Skeletal muscle satellite cell (primary cell): ENCODE measurements at regions not wholly inside any gene's neighbourhood (a gene's known extent, or its start where the extent isn't known, plus 50 kb on each side); places are given as distances from the start of the nearest gene placed in this dataset.

ENCODE experiments used
- H3K27me3 ChIP-seq: 2 replicates; pipeline ENCODE4 v1.7.0; 2013; ENCODE audit warnings: low read length; ENCODE audit not compliant: control insufficient read depth, insufficient read depth
- H3K36me3 ChIP-seq: 2 replicates; pipeline ENCODE4 v1.7.0; 2013; ENCODE audit warnings: mild to moderate bottlenecking, control low read depth, low read length; ENCODE audit not compliant: insufficient read depth
- H3K4me1 ChIP-seq: 2 replicates; pipeline ENCODE4 v1.7.0; 2013; ENCODE audit warnings: low read length; ENCODE audit not compliant: control insufficient read depth, insufficient read depth
- H3K4me2 ChIP-seq: 2 replicates; pipeline ENCODE4 v1.7.0; 2013; ENCODE audit warnings: mild to moderate bottlenecking, low read length
- H3K4me3 ChIP-seq: 2 replicates; pipeline ENCODE4 v1.7.0; 2013; ENCODE audit warnings: low read length
- H3K9ac ChIP-seq: 2 replicates; pipeline ENCODE4 v1.7.0; 2013; ENCODE audit warnings: mild to moderate bottlenecking, low read depth, low read length, moderate library complexity
- H3K9me3 ChIP-seq: replicated peaks from 2 replicates; pipeline ENCODE4 v1.7.0; 2013; ENCODE audit warnings: mild to moderate bottlenecking, control low read depth, low read length

DNA sequence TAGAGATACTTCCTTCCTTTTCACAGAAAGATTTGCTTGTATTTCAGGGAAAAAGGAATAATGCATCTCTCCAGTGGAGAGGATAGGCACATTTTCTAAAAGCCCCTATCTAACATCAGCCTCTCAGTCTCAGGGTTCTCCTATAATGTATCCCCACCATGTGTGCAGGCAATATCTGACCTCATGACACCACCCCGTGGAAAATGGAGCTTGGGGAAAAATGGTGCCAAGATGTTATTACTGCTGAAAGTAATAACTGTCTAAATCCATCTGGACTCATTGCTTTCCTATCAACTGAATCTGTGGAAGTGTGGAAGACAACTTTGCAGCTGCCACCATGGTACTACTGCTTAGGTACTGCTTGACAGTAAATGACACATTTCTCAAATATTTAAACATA, 574.3 kb downstream of the LRRC70 start:
- no peak overlapping the region for H3K4me3 ChIP-seq
- no peaks in the 10 kb centered on the region for H3K27me3 ChIP-seq
- no peak overlapping the region for H3K4me2 ChIP-seq
- no peaks in the 10 kb centered on the region for H3K36me3 ChIP-seq
- H3K4me1 ChIP-seq: no peaks in the 10 kb centered on the region
- H3K9me3 ChIP-seq: no peaks in the 10 kb centered on the region
- H3K9ac ChIP-seq: no peak overlapping the region

- Histone ChIP-seq H3K4me2 (no peak overlapping the region), H3K36me3 (no peaks in the 10 kb centered on the region), H3K4me3 (no peak overlapping the region), H3K27me3 (no peaks in the 10 kb centered on the region), H3K9ac (no peak overlapping the region), H3K4me1 (no peaks in the 10 kb centered on the region), H3K9me3 (no peaks in the 10 kb centered on the region)
Measured at GRCh38 chr5:63145167-63145566, 566.5 kb downstream of the LRRC70 start.

- no peaks in the 10 kb centered on the region for H3K4me1 ChIP-seq
- no peak overlapping the region for H3K4me3 ChIP-seq
- no peak overlapping the region for H3K4me2 ChIP-seq
- no peak overlapping the region for H3K9ac ChIP-seq
- H3K27me3 ChIP-seq: no peaks in the 10 kb centered on the region
- no peaks in the 10 kb centered on the region for H3K36me3 ChIP-seq
- H3K9me3 ChIP-seq: no peaks in the 10 kb centered on the region
Measured at GRCh38 chr5:63141591-63141990, 563.0 kb downstream of the LRRC70 start.

GRCh38 chr5:63135291-63135690, 556.7 kb downstream of the LRRC70 start:
- Histone ChIP-seq H3K4me3 (no peak overlapping the region), H3K9ac (no peak overlapping the region), H3K9me3 (no peaks in the 10 kb centered on the region), H3K27me3 (no peaks in the 10 kb centered on the region), H3K4me1 (peaks cover 5% of the 10 kb centered on the region), H3K4me2 (no peak overlapping the region), H3K36me3 (no peaks in the 10 kb centered on the region)

DNA sequence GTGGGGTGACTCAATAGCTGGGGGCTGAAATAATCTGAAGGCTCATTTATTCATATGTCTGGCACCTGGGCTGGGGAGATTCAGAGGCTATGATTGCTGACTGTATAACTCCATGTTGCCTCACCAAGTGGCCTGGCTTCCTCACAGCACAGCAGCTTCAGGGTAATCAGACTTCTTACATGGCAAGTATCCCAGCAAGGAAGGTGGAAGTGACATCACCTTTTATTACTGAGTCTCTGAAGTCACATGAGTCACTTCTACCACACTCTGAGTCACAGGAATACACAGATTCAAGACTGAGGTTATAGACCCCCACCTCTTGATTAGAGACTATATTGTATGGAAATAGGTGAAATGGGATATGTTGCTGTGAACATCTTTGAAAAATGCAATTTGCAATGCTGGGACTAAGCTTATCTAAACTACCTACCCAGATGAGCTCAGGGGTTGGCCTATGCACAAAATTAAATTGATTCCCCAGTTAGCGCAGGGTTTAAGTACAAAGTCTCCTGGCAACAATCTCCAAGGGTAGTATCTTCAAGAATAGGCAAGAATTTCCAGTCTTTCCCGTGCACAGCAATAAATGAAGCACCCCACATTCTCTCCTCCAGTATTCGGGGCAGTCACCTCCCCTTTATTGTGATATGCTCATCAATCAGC, 553.1 kb downstream of the LRRC70 start:
- H3K4me3 ChIP-seq: no peak overlapping the region

DNA sequence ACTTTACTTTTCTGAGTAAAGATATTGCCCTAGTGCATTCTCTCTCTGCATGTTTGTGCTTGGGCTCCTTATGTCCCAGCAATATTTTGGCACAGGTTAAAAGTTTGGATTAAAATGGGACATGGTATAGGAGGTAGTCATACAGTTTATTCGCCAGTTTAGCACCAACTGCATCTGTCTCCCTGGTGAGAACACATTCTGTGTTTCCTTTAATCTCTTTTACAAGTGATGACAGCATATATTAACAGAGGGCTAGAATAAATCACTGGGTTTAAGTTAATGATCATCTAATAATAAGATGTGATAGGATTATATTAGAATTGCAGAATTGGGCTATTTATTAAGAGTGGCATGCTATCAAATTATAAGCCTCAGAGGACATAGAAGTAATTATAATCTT, 550.1 kb downstream of the LRRC70 start:
- Histone ChIP-seq H3K9ac (no peak overlapping the region), H3K36me3 (no peaks in the 10 kb centered on the region), H3K4me2 (no peak overlapping the region), H3K9me3 (no peaks in the 10 kb centered on the region), H3K4me1 (peaks cover 17% of the 10 kb centered on the region), H3K27me3 (no peaks in the 10 kb centered on the region), H3K4me3 (no peak overlapping the region)

More for the DNA sequence above, 553.1 kb downstream of the LRRC70 start:
- Histone ChIP-seq H3K36me3 (no peaks in the 10 kb centered on the region), H3K9ac (no peak overlapping the region), H3K9me3 (no peaks in the 10 kb centered on the region), H3K27me3 (no peaks in the 10 kb centered on the region), H3K4me2 (no peak overlapping the region), H3K4me1 (peaks cover 17% of the 10 kb centered on the region)

DNA sequence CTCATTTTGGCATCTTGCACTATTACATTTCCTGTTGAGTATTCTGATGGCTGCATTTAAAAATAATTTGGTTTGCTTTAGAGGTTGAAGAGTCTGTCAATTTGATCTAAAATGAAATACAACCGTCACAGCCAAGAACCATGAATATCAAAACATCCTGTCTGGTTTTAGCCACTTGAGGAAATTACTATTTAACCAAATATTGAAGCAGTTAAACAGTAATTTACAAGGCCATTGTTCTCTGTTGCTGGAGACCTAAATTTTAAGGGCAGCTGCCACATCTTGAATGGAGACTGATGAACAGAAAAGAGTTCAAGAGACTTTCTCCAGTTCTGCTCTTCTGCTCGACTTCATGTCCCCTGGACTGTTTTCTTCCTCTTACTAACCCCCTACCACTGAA, 549.4 kb downstream of the LRRC70 start:
- no peaks in the 10 kb centered on the region for H3K27me3 ChIP-seq
- H3K9me3 ChIP-seq: no peaks in the 10 kb centered on the region
- peaks cover 17% of the 10 kb centered on the region for H3K4me1 ChIP-seq
- H3K4me2 ChIP-seq: no peak overlapping the region
- no peak overlapping the region for H3K9ac ChIP-seq
- H3K4me3 ChIP-seq: no peak overlapping the region
- no peaks in the 10 kb centered on the region for H3K36me3 ChIP-seq

DNA sequence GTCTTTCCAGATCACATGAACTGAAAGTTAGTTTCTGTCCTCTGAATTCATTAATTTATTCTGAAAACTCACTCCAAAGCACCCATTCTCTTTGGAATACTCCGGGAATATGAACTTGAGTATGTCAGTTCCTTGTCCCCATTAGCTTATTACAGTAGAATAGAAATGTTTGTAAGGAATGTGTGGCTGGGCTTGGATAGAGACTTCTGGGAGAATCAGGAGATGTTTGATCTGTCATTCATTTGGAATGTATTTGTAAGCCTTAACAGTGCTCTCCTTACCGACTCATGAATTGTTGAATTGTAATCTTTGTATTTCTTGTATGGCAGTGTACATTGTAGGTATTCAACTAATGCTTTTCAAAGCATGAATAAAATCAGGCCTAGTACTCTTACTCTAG, 548.4 kb downstream of the LRRC70 start:
- no peaks in the 10 kb centered on the region for H3K36me3 ChIP-seq
- H3K4me2 ChIP-seq: no peak overlapping the region
- H3K27me3 ChIP-seq: no peaks in the 10 kb centered on the region
- peaks cover 17% of the 10 kb centered on the region for H3K4me1 ChIP-seq
- no peak overlapping the region for H3K4me3 ChIP-seq
- no peaks in the 10 kb centered on the region for H3K9me3 ChIP-seq
- H3K9ac ChIP-seq: no peak overlapping the region

GRCh38 chr5:63125862-63126261, 547.2 kb downstream of the LRRC70 start:
- Histone ChIP-seq H3K4me3 (no peak overlapping the region), H3K4me2 (no peak overlapping the region), H3K9me3 (no peaks in the 10 kb centered on the region), H3K36me3 (no peaks in the 10 kb centered on the region), H3K4me1 (peaks cover 13% of the 10 kb centered on the region), H3K9ac (no peak overlapping the region), H3K27me3 (peaks cover 3% of the 10 kb centered on the region)

DNA sequence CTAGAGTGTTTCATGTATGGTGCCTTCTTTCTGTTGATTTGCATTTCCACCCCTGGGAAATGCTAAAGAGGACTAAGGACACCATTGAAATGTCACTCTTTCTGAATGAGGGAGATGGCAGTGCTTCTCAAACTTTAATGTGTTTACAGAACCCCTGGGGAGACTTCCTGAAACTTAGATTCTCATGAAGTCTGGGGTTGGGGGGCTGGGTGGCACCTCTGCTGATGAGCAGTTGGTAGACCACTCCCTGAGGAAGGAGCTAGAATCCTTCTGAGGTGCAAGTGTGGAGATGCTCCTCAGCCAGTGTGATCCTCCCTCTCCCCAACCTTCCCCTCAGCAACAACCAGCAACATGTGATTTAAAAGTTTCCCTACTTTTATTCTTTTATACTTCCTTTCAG, 546.8 kb downstream of the LRRC70 start:
- Histone ChIP-seq H3K4me3 (no peak overlapping the region), H3K36me3 (no peaks in the 10 kb centered on the region), H3K4me1 (peaks cover 13% of the 10 kb centered on the region), H3K9me3 (no peaks in the 10 kb centered on the region), H3K4me2 (no peak overlapping the region), H3K27me3 (peaks cover 3% of the 10 kb centered on the region), H3K9ac (no peak overlapping the region)

GRCh38 chr5:63124266-63124665, 545.6 kb downstream of the LRRC70 start:
- peaks cover 3% of the 10 kb centered on the region for H3K27me3 ChIP-seq
- no peak overlapping the region for H3K9ac ChIP-seq
- H3K4me2 ChIP-seq: no peak overlapping the region
- peaks cover 13% of the 10 kb centered on the region for H3K4me1 ChIP-seq
- H3K36me3 ChIP-seq: no peaks in the 10 kb centered on the region
- H3K4me3 ChIP-seq: no peak overlapping the region
- no peaks in the 10 kb centered on the region for H3K9me3 ChIP-seq

DNA sequence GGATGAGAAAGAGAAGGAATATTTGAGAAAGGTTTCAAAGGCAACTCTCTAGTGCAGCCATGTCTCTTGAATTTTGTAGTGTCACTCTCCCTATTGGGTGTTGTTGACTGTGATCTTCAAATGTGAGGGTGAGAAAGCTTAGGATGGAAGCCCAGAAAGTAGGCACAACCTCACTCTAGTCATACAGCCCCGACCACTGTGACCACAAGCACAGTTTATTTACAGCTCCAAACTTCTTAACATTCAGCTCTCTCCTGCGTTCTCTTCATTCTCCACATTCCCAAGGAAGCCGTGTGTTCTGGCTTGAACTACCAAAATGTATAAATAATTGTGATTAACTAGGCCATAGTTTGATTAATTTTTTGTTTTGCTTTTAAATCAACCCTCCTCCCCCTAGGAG, 542.9 kb downstream of the LRRC70 start:
- Histone ChIP-seq H3K9me3 (no peaks in the 10 kb centered on the region), H3K4me2 (no peak overlapping the region), H3K9ac (no peak overlapping the region), H3K4me1 (no peaks in the 10 kb centered on the region), H3K36me3 (no peaks in the 10 kb centered on the region), H3K4me3 (no peak overlapping the region), H3K27me3 (peaks cover 3% of the 10 kb centered on the region)
